LNCaP clone FGC (cell line): ENCODE measurements at regions not wholly inside any gene's neighbourhood (a gene's known extent, or its start where the extent isn't known, plus 50 kb on each side); places are given as distances from the start of the nearest gene placed in this dataset.
"Not testable (repeated sequence)": the region's sequence is repeated elsewhere in the genome, so short reads cannot be mapped to it uniquely, and the experiment has no call there.

Experiments
- DNase-seq: peaks from one replicate; pipeline ENCODE4 v3.0.0-alpha.2; 2011; ENCODE audit warnings: low read depth
- H3K4me3 ChIP-seq: 2 replicates; pipeline ENCODE4 v1.5.1; 2011; ENCODE audit warnings: mild to moderate bottlenecking, low read depth, low read length, control low read depth
- CTCF ChIP-seq: IDR thresholded peaks from 2 replicates; pipeline ENCODE4 v1.5.1; 2012; ENCODE audit warnings: mild to moderate bottlenecking; ENCODE audit not compliant: control insufficient read depth, insufficient read depth; ENCODE audit errors: extremely low read depth

GRCh38 chr5:27784317-27784716 lies 745.9 kb upstream of the CDH9 start:
- DNase-seq = no peak
- no peak overlapping the region for H3K4me3 ChIP-seq
- TF ChIP-seq CTCF = no peak

GRCh38 chr5:27778121-27778520 lies 739.7 kb upstream of the CDH9 start:
- no peak for TF ChIP-seq CTCF
- H3K4me3 ChIP-seq = no peak overlapping the region
- no peak for DNase-seq

- no peak for DNase-seq
- TF ChIP-seq CTCF = no peak
- H3K4me3 ChIP-seq = no peak overlapping the region
Measured at GRCh38 chr5:27773636-27774035, 735.2 kb upstream of the CDH9 start.

- H3K4me3 ChIP-seq = no peak overlapping the region
- no peak for DNase-seq
- TF ChIP-seq CTCF = no peak
Measured at GRCh38 chr5:27773166-27773565, 734.8 kb upstream of the CDH9 start.

- no peak overlapping the region for H3K4me3 ChIP-seq
- no peak for TF ChIP-seq CTCF
- DNase-seq = no peak
Measured at GRCh38 chr5:27769748-27770402, 731.5 kb upstream of the CDH9 start.

- no peak for DNase-seq
- no peak overlapping the region for H3K4me3 ChIP-seq
- no peak for TF ChIP-seq CTCF
Measured at GRCh38 chr5:27748847-27749246, 710.5 kb upstream of the CDH9 start.

- H3K4me3 ChIP-seq, DNase-seq: not testable (repeated sequence)
Measured at GRCh38 chr5:27743383-27743979, 705.1 kb upstream of the CDH9 start.
